ENCODE measurements at regions not wholly inside any gene's neighbourhood (a gene's known extent, or its start where the extent isn't known, plus 50 kb on each side); places are given as distances from the start of the nearest gene placed in this dataset.

GRCh38 chr4:113825272-113825671 is 63.7 kb upstream of the CAMK2D start:
- 94 to 96% methylated on average over 1 of the region's 1 CpG for WGBS, 2 experiments (ENCODE audit: low coverage in 1 of 2, low lambda C conversion rate in 2 of 2, missing lambda C conversion rate in 2 of 2)

GRCh38 chr4:113824396-113824795 is 62.9 kb upstream of the CAMK2D start:
- Histone ChIP-seq H2AFZ (no peak overlapping the region), H3F3A (ENCODE audit: insufficient read depth) (peaks cover 24% of the 10 kb centered on the region), H3K27me3 (replicated peaks; ENCODE audit: insufficient read depth) (no peaks in the 10 kb centered on the region), H3K36me3 (ENCODE audit: low read depth) (no peaks in the 10 kb centered on the region), H3K4me2 (ENCODE audit: unreplicated experiment) (no peak overlapping the region), H3K4me1 (ENCODE audit: insufficient read depth) (peaks cover 27% of the 10 kb centered on the region), H3K79me2 (ENCODE audit: insufficient read depth) (no peaks in the 10 kb centered on the region), H3K27ac (no peak overlapping the region), H3K9ac (no peak overlapping the region), H4K20me1 (ENCODE audit: insufficient read depth) (no peaks in the 10 kb centered on the region), H3K9me2 (ENCODE audit: insufficient read depth) (no peaks in the 10 kb centered on the region; the same call in 1 of the 2 replicates), H3K9me3 (ENCODE audit: low read depth) (no peaks in the 10 kb centered on the region), H3K4me3 (no peak overlapping the region)
- WGBS, 2 experiments (ENCODE audit: low coverage in 1 of 2, low lambda C conversion rate in 2 of 2, missing lambda C conversion rate in 2 of 2): 90 to 91% methylated on average over 2 of the region's 2 CpGs
- TF ChIP-seq EZH2phosphoT487 (IDR thresholded peaks at IDR 0.05; ENCODE audit: insufficient read depth, low read depth) (no peak), EZH2 (IDR thresholded peaks at IDR 0.05; ENCODE audit: insufficient read depth, poor library complexity, severe bottlenecking) (no peak)
- no peak for DNase-seq
- in situ Hi-C loops (cut with MboI): no loop called here

More at GRCh38 chr4:113825272-113825671, 63.7 kb upstream of the CAMK2D start:
- no peaks in the 10 kb centered on the region for H3K9me3 ChIP-seq (ENCODE audit: low read depth)
- H3K4me2 ChIP-seq (ENCODE audit: unreplicated experiment): no peak overlapping the region
- no peaks in the 10 kb centered on the region for H3K79me2 ChIP-seq (ENCODE audit: insufficient read depth)
- in situ Hi-C loops (cut with MboI): no loop called here
- no peak overlapping the region for H3K4me3 ChIP-seq
- H3K27me3 ChIP-seq (replicated peaks; ENCODE audit: insufficient read depth): no peaks in the 10 kb centered on the region
- DNase-seq: no peak
- no peak overlapping the region for H2AFZ ChIP-seq
- peaks cover 27% of the 10 kb centered on the region for H3K4me1 ChIP-seq (ENCODE audit: insufficient read depth)
- H4K20me1 ChIP-seq (ENCODE audit: insufficient read depth): no peaks in the 10 kb centered on the region
- no peak for TF ChIP-seq EZH2phosphoT487 (IDR thresholded peaks at IDR 0.05; ENCODE audit: insufficient read depth, low read depth)
- TF ChIP-seq EZH2 (IDR thresholded peaks at IDR 0.05; ENCODE audit: insufficient read depth, poor library complexity, severe bottlenecking): no peak
- H3F3A ChIP-seq (ENCODE audit: insufficient read depth): peaks cover 24% of the 10 kb centered on the region
- H3K9ac ChIP-seq: no peak overlapping the region
- H3K27ac ChIP-seq: no peak overlapping the region
- H3K36me3 ChIP-seq (ENCODE audit: low read depth): no peaks in the 10 kb centered on the region
- H3K9me2 ChIP-seq (ENCODE audit: insufficient read depth): no peaks in the 10 kb centered on the region; the same call in 1 of the 2 replicates

GRCh38 chr4:113823291-113823659 is 61.7 kb upstream of the CAMK2D start:
- H3K4me3 ChIP-seq: no peak overlapping the region
- no peaks in the 10 kb centered on the region for H3K27me3 ChIP-seq (replicated peaks; ENCODE audit: insufficient read depth)
- H3K4me2 ChIP-seq (ENCODE audit: unreplicated experiment): no peak overlapping the region
- no peak overlapping the region for H3K27ac ChIP-seq
- no peaks in the 10 kb centered on the region for H3K9me3 ChIP-seq (ENCODE audit: low read depth)
- no peaks in the 10 kb centered on the region for H3K36me3 ChIP-seq (ENCODE audit: low read depth)
- no peak overlapping the region for H2AFZ ChIP-seq
- no peak for DNase-seq
- TF ChIP-seq EZH2phosphoT487 (IDR thresholded peaks at IDR 0.05; ENCODE audit: insufficient read depth, low read depth) (no peak), EZH2 (IDR thresholded peaks at IDR 0.05; ENCODE audit: insufficient read depth, poor library complexity, severe bottlenecking) (no peak)
- no peaks in the 10 kb centered on the region for H3K79me2 ChIP-seq (ENCODE audit: insufficient read depth)
- in situ Hi-C loops (cut with MboI): no loop called here
- whole genome bisulfite sequencing, 2 experiments (ENCODE audit: low coverage in 1 of 2, low lambda C conversion rate in 2 of 2, missing lambda C conversion rate in 2 of 2): 73% methylated on average over 2 of the region's 2 CpGs
- no peaks in the 10 kb centered on the region; the same call in 1 of the 2 replicates for H3K9me2 ChIP-seq (ENCODE audit: insufficient read depth)
- H3F3A ChIP-seq (ENCODE audit: insufficient read depth): peaks cover 24% of the 10 kb centered on the region
- no peaks in the 10 kb centered on the region for H4K20me1 ChIP-seq (ENCODE audit: insufficient read depth)
- no peak overlapping the region for H3K9ac ChIP-seq
- H3K4me1 ChIP-seq (ENCODE audit: insufficient read depth): peaks cover 27% of the 10 kb centered on the region

GRCh38 chr4:113822555-113823290 is 61.2 kb upstream of the CAMK2D start:
- Histone ChIP-seq H3K4me3 (no peak overlapping the region), H2AFZ (no peak overlapping the region), H4K20me1 (ENCODE audit: insufficient read depth) (no peaks in the 10 kb centered on the region), H3K27ac (no peak overlapping the region), H3K79me2 (ENCODE audit: insufficient read depth) (no peaks in the 10 kb centered on the region), H3K27me3 (replicated peaks; ENCODE audit: insufficient read depth) (no peaks in the 10 kb centered on the region), H3K9ac (no peak overlapping the region), H3K9me3 (ENCODE audit: low read depth) (no peaks in the 10 kb centered on the region), H3K9me2 (ENCODE audit: insufficient read depth) (no peaks in the 10 kb centered on the region; the same call in 1 of the 2 replicates), H3K4me1 (ENCODE audit: insufficient read depth) (peaks cover 26% of the 10 kb centered on the region), H3F3A (ENCODE audit: insufficient read depth) (peaks cover 20% of the 10 kb centered on the region), H3K4me2 (ENCODE audit: unreplicated experiment) (no peak overlapping the region), H3K36me3 (ENCODE audit: low read depth) (no peaks in the 10 kb centered on the region)
- WGBS, 2 experiments (ENCODE audit: low coverage in 1 of 2, low lambda C conversion rate in 2 of 2, missing lambda C conversion rate in 2 of 2): 3 to 9% methylated on average over 1 of the region's 1 CpG
- TF ChIP-seq EZH2 (IDR thresholded peaks at IDR 0.05; ENCODE audit: insufficient read depth, poor library complexity, severe bottlenecking) (no peak), EZH2phosphoT487 (IDR thresholded peaks at IDR 0.05; ENCODE audit: insufficient read depth, low read depth) (no peak)
- in situ Hi-C loops (cut with MboI): no loop called here
- DNase-seq: no peak

All from GM23248 (cell line).